PC-3 (cell line): ENCODE measurements at regions not wholly inside any gene's neighbourhood (a gene's known extent, or its start where the extent isn't known, plus 50 kb on each side); places are given as distances from the start of the nearest gene placed in this dataset.
A peak's percentile ranks its signal among the peaks of the same experiment; 100 is the strongest.

Experiments used
- ATAC-seq: fragments of 200-7000 bp; cut with Tn5 transposase; 2 replicates; pipeline ENCODE4 v1.9.1; 2020; ENCODE audit warnings: mild to moderate bottlenecking, moderate library complexity
- BruUV-seq: library from RNA; stranded (reverse); fragments of 400-500 nt; replicated peaks from 2 replicates; lab custom pipeline; 2021; lab: Mats Ljungman, UMichigan
- CTCF ChIA-PET: fragments of 300-600 bp; sonication (Branson Sonifier 250); formaldehyde crosslinking; loops from one replicate; lab custom pipeline; 2022; ENCODE audit warnings: antibody characterized with exemption; lab: Charles Lee
- POLR2A ChIA-PET: fragments of 300-600 bp; sonication (Branson Sonifier 250); formaldehyde crosslinking; loops from one replicate; lab custom pipeline; 2022; ENCODE audit warnings: antibody characterized with exemption; ENCODE audit not compliant: unreplicated experiment; lab: Charles Lee
- DNase-seq: peaks from one replicate; pipeline ENCODE4 v3.0.0-alpha.2; 2015
- H2AFZ ChIP-seq: fragments of 300-600 bp; sonication (generic); 2 replicates; pipeline ENCODE4 v1.6.0; 2016; ENCODE audit warnings: antibody characterized with exemption, low read length
- H3F3A ChIP-seq: fragments of 300-600 bp; sonication (generic); one replicate; pipeline ENCODE4 v1.6.0; 2017; ENCODE audit warnings: antibody characterized with exemption, low read length, control low read depth, mild to moderate bottlenecking; ENCODE audit not compliant: unreplicated experiment
- H3K27ac ChIP-seq: fragments of 300-600 bp; sonication (generic); 2 replicates; pipeline ENCODE4 v1.5.1; 2016; ENCODE audit warnings: mild to moderate bottlenecking, low read length
- H3K27me3 ChIP-seq: fragments of 300-600 bp; sonication (generic); 2 replicates; pipeline ENCODE4 v1.6.1; 2016; ENCODE audit warnings: low read length, mixed read lengths
- H3K36me3 ChIP-seq: fragments of 300-600 bp; sonication (generic); 2 replicates; pipeline ENCODE4 v1.6.1; 2016; ENCODE audit warnings: low read depth, mixed run types, low read length, mixed read lengths
- H3K4me1 ChIP-seq: fragments of 300-600 bp; sonication (generic); 2 replicates; pipeline ENCODE4 v1.5.1; 2016; ENCODE audit warnings: low read length; ENCODE audit not compliant: insufficient read depth
- H3K4me2 ChIP-seq: fragments of 300-600 bp; sonication (generic); 2 replicates; pipeline ENCODE4 v1.6.0; 2016; ENCODE audit warnings: low read length
- H3K4me3 ChIP-seq: fragments of 300-600 bp; sonication (generic); 2 replicates; pipeline ENCODE4 v1.5.1; 2016; ENCODE audit warnings: mild to moderate bottlenecking, low read length, mixed read lengths
- H3K79me2 ChIP-seq: fragments of 300-600 bp; sonication (generic); 2 replicates; pipeline ENCODE4 v1.6.1; 2017; ENCODE audit warnings: low read length, mixed read lengths
- H3K9ac ChIP-seq: fragments of 300-600 bp; sonication (generic); 2 replicates; pipeline ENCODE4 v1.6.0; 2016; ENCODE audit warnings: mild to moderate bottlenecking, low read length
- H3K9me2 ChIP-seq: fragments of 300-600 bp; sonication (generic); replicated peaks from 2 replicates; pipeline ENCODE4 v1.6.1; 2016; ENCODE audit warnings: mixed run types, low read length, mixed read lengths
- H3K9me3 ChIP-seq: fragments of 300-600 bp; sonication (generic); 2 replicates; pipeline ENCODE4 v1.6.1; 2016; ENCODE audit warnings: low read length, mixed read lengths
- H4K20me1 ChIP-seq: fragments of 300-600 bp; sonication (generic); 2 replicates; pipeline ENCODE4 v1.6.1; 2016; ENCODE audit warnings: low read length, mixed read lengths
- CTCF ChIP-seq: fragments of 300-600 bp; sonication (generic); conservative IDR thresholded peaks from 2 replicates; pipeline ENCODE4 v1.5.1; 2017; ENCODE audit warnings: antibody characterized with exemption, low read depth, mild to moderate bottlenecking, low read length
- EZH2 ChIP-seq: fragments of 300-600 bp; sonication (generic); IDR thresholded peaks from one replicate; pipeline ENCODE4 v1.6.1; 2017; ENCODE audit warnings: antibody characterized with exemption, mild to moderate bottlenecking, low read length; ENCODE audit not compliant: unreplicated experiment
- EZH2phosphoT487 ChIP-seq: fragments of 300-600 bp; sonication (generic); IDR thresholded peaks from 2 replicates; pipeline ENCODE4 v1.6.1; 2018; ENCODE audit warnings: mild to moderate bottlenecking, antibody characterized with exemption, low read length, borderline replicate concordance
- intact Hi-C: fragments of 100-400 bp; cut with micrococcal nuclease; formaldehyde crosslinking; loops from 2 replicates; pipeline ENCODE4 v1.9.0; 2023

DNA sequence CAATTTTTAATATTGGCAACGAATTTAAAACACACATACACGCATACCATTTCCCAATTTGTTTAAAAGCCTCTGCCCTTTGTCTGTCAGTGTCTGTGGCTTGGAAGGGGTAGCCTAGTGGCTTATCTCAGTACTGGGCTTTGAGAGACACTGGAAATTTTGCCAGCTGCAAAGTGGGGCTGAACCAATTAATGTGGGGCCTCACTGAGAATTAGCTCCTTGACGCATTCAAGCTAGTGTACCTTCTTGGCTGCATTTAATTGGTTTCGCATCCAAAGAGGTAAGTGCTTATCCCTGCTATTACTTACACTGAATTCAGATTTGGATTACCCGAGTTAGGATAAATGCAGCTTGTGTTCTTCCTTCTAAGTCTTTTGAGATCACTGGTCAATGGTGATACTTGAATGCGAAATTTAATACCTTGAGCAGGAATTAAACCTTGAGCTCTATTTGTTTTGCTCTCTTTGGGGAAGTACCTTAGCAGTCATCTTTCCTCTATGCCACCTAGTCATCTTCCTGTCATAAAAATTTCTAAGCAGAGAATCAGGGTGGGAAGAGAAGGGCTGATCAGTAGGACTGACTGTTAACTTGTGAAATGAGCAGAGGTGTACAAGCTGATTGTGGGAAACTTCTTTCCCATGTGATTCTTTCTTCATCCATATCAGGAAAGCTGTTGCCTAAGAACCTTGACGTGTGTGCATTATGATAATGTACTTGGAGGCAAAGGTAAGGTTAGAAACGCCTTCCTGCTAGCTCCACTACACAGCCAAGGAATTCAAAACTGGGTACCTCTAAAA is 187.7 kb upstream of the E2F8 start:
- TF ChIP-seq CTCF (peak; percentile 33; the same call in 1 of the 2 replicates), EZH2 (no peak)
- Histone ChIP-seq H3K9me3 (no peaks in the 10 kb centered on the region), H3K9ac (peak overlapping the region; percentile 61), H3K27ac (peak overlapping the region; percentile 90), H3K9me2 (no peaks in the 10 kb centered on the region), H3K4me2 (peak overlapping the region; percentile 62), H2AFZ (peak overlapping the region; percentile 30; the same call in 1 of the 2 replicates), H3K4me1 (peaks cover 40% of the 10 kb centered on the region), H4K20me1 (no peaks in the 10 kb centered on the region), H3K79me2 (no peaks in the 10 kb centered on the region), H3K36me3 (no peaks in the 10 kb centered on the region), H3K27me3 (no peaks in the 10 kb centered on the region), H3K4me3 (peak overlapping the region; percentile 23; the same call in 1 of the 2 replicates), H3F3A (no peaks in the 10 kb centered on the region)
- ChIA-PET POLR2A (interaction anchor here (0.5 to 0.8 kb wide), 4 partner anchors 30 to 123 kb away, joined by 3 to 6 read pairs (median 3); no protein-coding TSS in a partner anchor), CTCF (interaction anchor here (0.8 to 0.9 kb wide), 2 partner anchors 102 to 357 kb away, joined by 6 read pairs; no protein-coding TSS in a partner anchor)
- intact Hi-C loops = no loop called here
- DNase-seq = peak; percentile 89
- ATAC-seq = peak; percentile 98
- no TSS peak for BruUV-seq

DNA sequence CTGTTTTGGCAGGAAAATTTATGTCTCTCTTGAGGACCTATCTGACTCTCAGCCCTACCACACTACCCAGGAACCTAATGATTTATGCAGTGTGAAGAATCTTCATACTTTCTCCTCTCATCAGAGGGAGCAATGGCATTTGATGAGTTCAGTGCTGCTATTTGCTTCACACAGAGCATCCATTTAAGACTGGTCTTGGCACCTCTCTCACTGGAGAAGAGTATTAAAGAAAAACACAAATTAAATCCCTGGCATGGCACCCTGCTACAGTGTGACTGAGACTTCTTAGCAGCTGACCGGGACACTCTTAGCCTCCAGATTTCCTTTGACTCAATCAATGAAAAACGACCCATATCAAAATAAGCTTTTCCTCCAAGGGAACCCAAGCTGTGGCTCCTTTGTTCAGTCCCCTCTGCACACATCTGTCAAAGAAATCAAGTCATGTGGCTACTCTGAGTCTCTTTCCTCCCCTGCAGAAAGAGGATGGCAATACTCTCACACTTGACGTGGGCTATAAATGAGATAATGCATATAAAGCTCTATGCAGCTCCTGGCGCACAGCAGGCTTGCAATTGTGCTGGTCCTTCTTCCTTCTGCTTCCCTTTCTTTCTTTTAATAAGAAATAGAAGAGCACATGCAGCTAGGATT is 186.1 kb upstream of the E2F8 start:
- BruUV-seq = no TSS peak
- POLR2A ChIA-PET = no interaction called here

More for the DNA sequence above, 186.1 kb upstream of the E2F8 start:
- Histone ChIP-seq H3K36me3 (no peaks in the 10 kb centered on the region), H2AFZ (no peak overlapping the region), H3K4me3 (no peak overlapping the region), H3K27ac (no peak overlapping the region), H3K79me2 (no peaks in the 10 kb centered on the region), H4K20me1 (no peaks in the 10 kb centered on the region), H3K4me1 (peaks cover 25% of the 10 kb centered on the region), H3K4me2 (no peak overlapping the region), H3F3A (no peaks in the 10 kb centered on the region), H3K9me2 (no peaks in the 10 kb centered on the region), H3K9me3 (no peaks in the 10 kb centered on the region), H3K9ac (no peak overlapping the region), H3K27me3 (no peaks in the 10 kb centered on the region)
- ATAC-seq (no peak), DNase-seq (no peak)
- CTCF ChIA-PET = no interaction called here
- intact Hi-C loops = no loop called here
- TF ChIP-seq EZH2phosphoT487 (no peak), CTCF (no peak), EZH2 (no peak)
